ENCODE measurements at regions not wholly inside any gene's neighbourhood (a gene's known extent, or its start where the extent isn't known, plus 50 kb on each side); places are given as distances from the start of the nearest gene placed in this dataset.

GRCh38 chr2:126827371-126827770 is 71.3 kb upstream of the TEX51 start:
- H3K4me3 ChIP-seq (ENCODE audit: low read length): no peak overlapping the region
- no peaks in the 10 kb centered on the region for H3K9me3 Mint-ChIP-seq
- H3K27me3 ChIP-seq (ENCODE audit: control insufficient read depth, insufficient read depth, low read length, poor library complexity, severe bottlenecking): no peaks in the 10 kb centered on the region
- peaks cover 10% of the 10 kb centered on the region for H3K4me1 Mint-ChIP-seq
- no peaks in the 10 kb centered on the region for H3K4me1 ChIP-seq (ENCODE audit: control insufficient read depth, insufficient read depth, low read length)
- TF ChIP-seq, protein P1, sequence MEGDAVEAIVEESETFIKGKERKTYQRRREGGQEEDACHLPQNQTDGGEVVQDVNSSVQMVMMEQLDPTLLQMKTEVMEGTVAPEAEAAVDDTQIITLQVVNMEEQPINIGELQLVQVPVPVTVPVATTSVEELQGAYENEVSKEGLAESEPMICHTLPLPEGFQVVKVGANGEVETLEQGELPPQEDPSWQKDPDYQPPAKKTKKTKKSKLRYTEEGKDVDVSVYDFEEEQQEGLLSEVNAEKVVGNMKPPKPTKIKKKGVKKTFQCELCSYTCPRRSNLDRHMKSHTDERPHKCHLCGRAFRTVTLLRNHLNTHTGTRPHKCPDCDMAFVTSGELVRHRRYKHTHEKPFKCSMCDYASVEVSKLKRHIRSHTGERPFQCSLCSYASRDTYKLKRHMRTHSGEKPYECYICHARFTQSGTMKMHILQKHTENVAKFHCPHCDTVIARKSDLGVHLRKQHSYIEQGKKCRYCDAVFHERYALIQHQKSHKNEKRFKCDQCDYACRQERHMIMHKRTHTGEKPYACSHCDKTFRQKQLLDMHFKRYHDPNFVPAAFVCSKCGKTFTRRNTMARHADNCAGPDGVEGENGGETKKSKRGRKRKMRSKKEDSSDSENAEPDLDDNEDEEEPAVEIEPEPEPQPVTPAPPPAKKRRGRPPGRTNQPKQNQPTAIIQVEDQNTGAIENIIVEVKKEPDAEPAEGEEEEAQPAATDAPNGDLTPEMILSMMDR (conservative IDR thresholded peaks at IDR 0.05): no peak
- H3K27ac Mint-ChIP-seq: no peak overlapping the region
- no peak overlapping the region for H3K9ac ChIP-seq (ENCODE audit: extremely low read depth, low read length, poor library complexity, severe bottlenecking)
- H3K36me3 Mint-ChIP-seq (ENCODE audit: low read depth): no peaks in the 10 kb centered on the region
- H3K9me3 ChIP-seq (ENCODE audit: control insufficient read depth, low read length): no peaks in the 10 kb centered on the region
- no peak for DNase-seq
- H3K27ac ChIP-seq (ENCODE audit: low read depth, low read length): no peak overlapping the region
- 60 to 64% methylated on average over 3 to 8 of the region's 8 CpGs for WGBS, 2 experiments (ENCODE audit: insufficient coverage in 1 of 2, insufficient read length in 1 of 2)
- peaks cover 5% of the 10 kb centered on the region for H3K27me3 Mint-ChIP-seq (ENCODE audit: insufficient read depth)
- no peaks in the 10 kb centered on the region for H3K36me3 ChIP-seq (ENCODE audit: control insufficient read depth, insufficient read depth, low read length)
- no peak overlapping the region for H3K4me3 Mint-ChIP-seq

DNA sequence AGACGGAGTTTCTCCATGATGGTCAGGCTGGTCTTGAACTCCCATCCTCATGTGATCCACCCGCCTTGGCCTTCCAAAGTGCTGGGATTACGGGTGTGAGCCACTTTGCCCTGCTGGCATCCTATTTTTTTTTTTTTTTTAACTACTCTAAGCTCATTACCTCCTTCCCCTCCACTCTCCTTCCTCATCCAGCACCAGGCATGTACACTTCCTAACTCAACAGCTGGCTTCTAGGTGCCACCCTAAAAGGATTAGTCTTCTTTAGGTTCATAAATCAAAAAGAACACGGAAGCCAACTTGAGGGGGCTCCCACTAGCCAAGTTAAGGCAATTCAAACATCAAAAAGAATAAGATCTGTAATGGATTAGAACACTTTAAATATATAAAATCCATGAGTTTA is 70.6 kb upstream of the TEX51 start:
- Histone ChIP-seq H3K36me3 (ENCODE audit: control insufficient read depth, insufficient read depth, low read length) (no peaks in the 10 kb centered on the region), H3K4me1 (ENCODE audit: control insufficient read depth, insufficient read depth, low read length) (no peaks in the 10 kb centered on the region), H3K4me3 (ENCODE audit: low read length) (no peak overlapping the region), H3K9ac (ENCODE audit: extremely low read depth, low read length, poor library complexity, severe bottlenecking) (no peak overlapping the region), H3K27ac (ENCODE audit: low read depth, low read length) (no peak overlapping the region), H3K9me3 (ENCODE audit: control insufficient read depth, low read length) (no peaks in the 10 kb centered on the region), H3K27me3 (ENCODE audit: control insufficient read depth, insufficient read depth, low read length, poor library complexity, severe bottlenecking) (no peaks in the 10 kb centered on the region)
- Mint-ChIP-seq H3K27me3 (ENCODE audit: insufficient read depth) (peaks cover 5% of the 10 kb centered on the region), H3K4me3 (no peak overlapping the region), H3K9me3 (no peaks in the 10 kb centered on the region), H3K4me1 (peaks cover 10% of the 10 kb centered on the region), H3K27ac (no peak overlapping the region), H3K36me3 (ENCODE audit: low read depth) (no peaks in the 10 kb centered on the region)
- no peak for DNase-seq
- WGBS, 2 experiments (ENCODE audit: insufficient coverage in 1 of 2, insufficient read length in 1 of 2): 86 to 95% methylated on average over 3 to 4 of the region's 4 CpGs
- TF ChIP-seq, protein P1 (conservative IDR thresholded peaks at IDR 0.05): no peak

- no peaks in the 10 kb centered on the region for H3K36me3 Mint-ChIP-seq (ENCODE audit: low read depth)
- no peak overlapping the region for H3K27ac Mint-ChIP-seq
- Histone ChIP-seq H3K27ac (ENCODE audit: low read depth, low read length) (no peak overlapping the region), H3K4me3 (ENCODE audit: low read length) (no peak overlapping the region), H3K36me3 (ENCODE audit: control insufficient read depth, insufficient read depth, low read length) (no peaks in the 10 kb centered on the region), H3K4me1 (ENCODE audit: control insufficient read depth, insufficient read depth, low read length) (no peaks in the 10 kb centered on the region), H3K9ac (ENCODE audit: extremely low read depth, low read length, poor library complexity, severe bottlenecking) (no peak overlapping the region), H3K27me3 (ENCODE audit: control insufficient read depth, insufficient read depth, low read length, poor library complexity, severe bottlenecking) (no peaks in the 10 kb centered on the region), H3K9me3 (ENCODE audit: control insufficient read depth, low read length) (no peaks in the 10 kb centered on the region)
- H3K4me1 Mint-ChIP-seq: peaks cover 10% of the 10 kb centered on the region
- no peak for DNase-seq
- WGBS, 2 experiments (ENCODE audit: insufficient coverage in 1 of 2, insufficient read length in 1 of 2): 83 to 95% methylated on average over 1 to 4 of the region's 4 CpGs
- TF ChIP-seq, protein P1 (conservative IDR thresholded peaks at IDR 0.05): no peak
- peaks cover 5% of the 10 kb centered on the region for H3K27me3 Mint-ChIP-seq (ENCODE audit: insufficient read depth)
- H3K9me3 Mint-ChIP-seq: no peaks in the 10 kb centered on the region
- no peak overlapping the region for H3K4me3 Mint-ChIP-seq
These were observed 70.2 kb upstream of the TEX51 start for GRCh38 chr2:126828491-126828890.

Measured in endodermal cell (in vitro differentiated cells).